Esophagus muscularis mucosa (tissue), 3 donors: ENCODE measurements at regions not wholly inside any gene's neighbourhood (a gene's known extent, or its start where the extent isn't known, plus 50 kb on each side); places are given as distances from the start of the nearest gene placed in this dataset.

Source experiments
- POLR2A ChIP-seq: fragments of 450-650 bp; IDR thresholded peaks from one replicate; pipeline ENCODE4 v1.6.1; 2017; ENCODE audit warnings: antibody characterized with exemption, moderate library complexity, mild to moderate bottlenecking, low read depth
- POLR2AphosphoS5 ChIP-seq, 2 donors: sonication (generic); formaldehyde crosslinking; IDR thresholded peaks; one replicate each; pipeline ENCODE4 v1.6.1; 2017; ENCODE audit warnings: antibody characterized with exemption in 2 of 2
- TF ChIP-seq, protein P1 (sequence below), 3 experiments: fragments of 200-600 bp in 2 of 3; fragments of 450-650 bp in 1 of 3; sonication (generic) in 2 of 3; IDR thresholded peaks; one replicate each; pipeline ENCODE4 v1.5.1; 2017 to 2019; ENCODE audit warnings: antibody characterized with exemption in 3 of 3, mild to moderate bottlenecking in 2 of 3, moderate library complexity in 1 of 3

DNA sequence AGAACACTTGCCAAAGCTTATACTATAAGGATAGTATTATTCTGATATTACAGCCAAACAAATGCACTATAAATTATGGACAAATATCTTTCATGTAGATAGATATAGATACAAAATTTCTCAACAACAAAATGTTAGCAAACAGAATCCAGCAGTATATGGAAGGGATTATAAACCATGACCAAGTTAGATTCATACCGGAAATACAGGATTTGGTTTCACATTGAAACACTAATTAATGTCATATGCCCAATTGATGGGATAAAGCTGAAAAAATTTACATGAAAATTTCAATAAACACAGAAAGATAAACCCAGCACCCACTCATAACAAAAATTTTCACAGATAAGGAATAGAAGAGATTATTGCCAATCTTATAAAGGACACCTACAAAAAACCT lies 770.3 kb upstream of the SLC35B3 start:
- TF ChIP-seq POLR2AphosphoS5 (IDR thresholded peaks at IDR 0.05) (no peak), POLR2A (no peak)
- TF ChIP-seq, protein P1, sequence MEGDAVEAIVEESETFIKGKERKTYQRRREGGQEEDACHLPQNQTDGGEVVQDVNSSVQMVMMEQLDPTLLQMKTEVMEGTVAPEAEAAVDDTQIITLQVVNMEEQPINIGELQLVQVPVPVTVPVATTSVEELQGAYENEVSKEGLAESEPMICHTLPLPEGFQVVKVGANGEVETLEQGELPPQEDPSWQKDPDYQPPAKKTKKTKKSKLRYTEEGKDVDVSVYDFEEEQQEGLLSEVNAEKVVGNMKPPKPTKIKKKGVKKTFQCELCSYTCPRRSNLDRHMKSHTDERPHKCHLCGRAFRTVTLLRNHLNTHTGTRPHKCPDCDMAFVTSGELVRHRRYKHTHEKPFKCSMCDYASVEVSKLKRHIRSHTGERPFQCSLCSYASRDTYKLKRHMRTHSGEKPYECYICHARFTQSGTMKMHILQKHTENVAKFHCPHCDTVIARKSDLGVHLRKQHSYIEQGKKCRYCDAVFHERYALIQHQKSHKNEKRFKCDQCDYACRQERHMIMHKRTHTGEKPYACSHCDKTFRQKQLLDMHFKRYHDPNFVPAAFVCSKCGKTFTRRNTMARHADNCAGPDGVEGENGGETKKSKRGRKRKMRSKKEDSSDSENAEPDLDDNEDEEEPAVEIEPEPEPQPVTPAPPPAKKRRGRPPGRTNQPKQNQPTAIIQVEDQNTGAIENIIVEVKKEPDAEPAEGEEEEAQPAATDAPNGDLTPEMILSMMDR (IDR thresholded peaks at IDR 0.05): no peak
